H9 (cell line): ENCODE measurements at regions not wholly inside any gene's neighbourhood (a gene's known extent, or its start where the extent isn't known, plus 50 kb on each side); places are given as distances from the start of the nearest gene placed in this dataset.

ENCODE experiments used
- DNase-seq: peaks from one replicate; pipeline ENCODE4 v3.0.0-alpha.2; 2017
- H2AFZ ChIP-seq: one replicate; pipeline ENCODE4 v1.6.1; 2013; ENCODE audit warnings: mild to moderate bottlenecking, low read length, control low read depth, moderate library complexity
- H2AK5ac ChIP-seq: 2 replicates; pipeline ENCODE4 v1.6.1; 2013; ENCODE audit warnings: low read length, control low read depth, mixed read lengths; ENCODE audit not compliant: insufficient read length
- H2BK120ac ChIP-seq: one replicate; pipeline ENCODE4 v1.6.1; 2013; ENCODE audit warnings: low read depth, mild to moderate bottlenecking, low read length, control low read depth, inconsistent platforms; ENCODE audit not compliant: poor library complexity, severe bottlenecking
- H2BK12ac ChIP-seq: 2 replicates; pipeline ENCODE4 v1.6.1; 2013; ENCODE audit warnings: low read length, control low read depth, mixed read lengths, low read depth; ENCODE audit not compliant: insufficient read length
- H2BK15ac ChIP-seq: 2 replicates; pipeline ENCODE4 v1.6.1; 2013; ENCODE audit warnings: low read depth, low read length, control low read depth
- H2BK20ac ChIP-seq: one replicate; pipeline ENCODE4 v1.6.1; 2013; ENCODE audit warnings: low read depth, mild to moderate bottlenecking, low read length, control low read depth, inconsistent platforms; ENCODE audit not compliant: poor library complexity, severe bottlenecking
- H2BK5ac ChIP-seq: 2 replicates; pipeline ENCODE4 v1.6.1; 2013; ENCODE audit warnings: low read length, control low read depth, mixed read lengths; ENCODE audit not compliant: insufficient read length
- H3K14ac ChIP-seq: 2 replicates; pipeline ENCODE4 v1.6.1; 2013; ENCODE audit warnings: low read length, control low read depth; ENCODE audit not compliant: insufficient read depth
- H3K18ac ChIP-seq: 2 replicates; pipeline ENCODE4 v1.6.1; 2013; ENCODE audit warnings: low read depth, mild to moderate bottlenecking, mixed read lengths, low read length, control low read depth; ENCODE audit not compliant: insufficient read length
- H3K23ac ChIP-seq: 2 replicates; pipeline ENCODE4 v1.6.1; 2013; ENCODE audit warnings: low read length, control low read depth, mixed read lengths, low read depth; ENCODE audit not compliant: insufficient read length
- H3K23me2 ChIP-seq: 2 replicates; pipeline ENCODE4 v1.6.1; 2013; ENCODE audit warnings: low read depth, mild to moderate bottlenecking, mixed read lengths, low read length, control low read depth; ENCODE audit not compliant: insufficient read length, poor library complexity, severe bottlenecking
- H3K27ac ChIP-seq: 2 replicates; pipeline ENCODE4 v1.5.1; 2013; ENCODE audit warnings: low read length, control low read depth, mixed read lengths, low read depth; ENCODE audit not compliant: insufficient read length
- H3K27me3 ChIP-seq: 2 replicates; pipeline ENCODE4 v1.6.1; 2013; ENCODE audit warnings: low read length, control low read depth, inconsistent platforms; ENCODE audit not compliant: insufficient read depth
- H3K4ac ChIP-seq: 2 replicates; pipeline ENCODE4 v1.6.1; 2013; ENCODE audit warnings: low read depth, mild to moderate bottlenecking, control low read depth, inconsistent platforms, low read length, moderate library complexity
- H3K4me1 ChIP-seq: 2 replicates; pipeline ENCODE4 v1.6.1; 2013; ENCODE audit warnings: low read length, control low read depth, inconsistent platforms; ENCODE audit not compliant: insufficient read depth
- H3K4me2 ChIP-seq: 2 replicates; pipeline ENCODE4 v1.6.1; 2013; ENCODE audit warnings: low read length, control low read depth, mixed read lengths; ENCODE audit not compliant: insufficient read length, insufficient read depth
- H3K56ac ChIP-seq: 2 replicates; pipeline ENCODE4 v1.6.1; 2013; ENCODE audit warnings: low read depth, mild to moderate bottlenecking, mixed read lengths, low read length, control low read depth; ENCODE audit not compliant: insufficient read length
- H3K79me1 ChIP-seq: 2 replicates; pipeline ENCODE4 v1.6.1; 2013; ENCODE audit warnings: low read depth, mild to moderate bottlenecking, moderate library complexity, low read length, control low read depth, inconsistent platforms; ENCODE audit not compliant: insufficient read depth, poor library complexity, severe bottlenecking
- H3K79me2 ChIP-seq: 2 replicates; pipeline ENCODE4 v1.6.1; 2013; ENCODE audit warnings: low read length, control low read depth, inconsistent platforms; ENCODE audit not compliant: insufficient read depth
- H3K9ac ChIP-seq: 2 replicates; pipeline ENCODE4 v1.6.1; 2013; ENCODE audit warnings: low read length, control low read depth, mixed read lengths; ENCODE audit not compliant: insufficient read length; ENCODE audit errors: extremely low read depth
- H3K9me3 ChIP-seq: one replicate; pipeline ENCODE4 v1.6.1; 2013; ENCODE audit warnings: low read depth, low read length, inconsistent platforms; ENCODE audit not compliant: control insufficient read depth
- H3T11ph ChIP-seq: one replicate; pipeline ENCODE4 v1.6.1; 2013; ENCODE audit warnings: mild to moderate bottlenecking, low read length, control low read depth, inconsistent platforms
- H4K20me1 ChIP-seq: one replicate; pipeline ENCODE4 v1.6.1; 2013; ENCODE audit not compliant: control insufficient read depth, insufficient read length, insufficient read depth
- H4K5ac ChIP-seq: 2 replicates; pipeline ENCODE4 v1.6.1; 2013; ENCODE audit warnings: low read depth, mild to moderate bottlenecking, mixed read lengths, low read length, control low read depth; ENCODE audit not compliant: insufficient read length
- H4K8ac ChIP-seq: replicated peaks from 2 replicates; pipeline ENCODE4 v1.6.1; 2013; ENCODE audit warnings: low read length, control low read depth, mixed read lengths, low read depth; ENCODE audit not compliant: insufficient read length
- H4K91ac ChIP-seq: 2 replicates; pipeline ENCODE4 v1.6.1; 2013; ENCODE audit warnings: low read depth, mild to moderate bottlenecking, moderate library complexity, mixed read lengths, low read length, control low read depth; ENCODE audit not compliant: insufficient read length
- H3K27ac Mint-ChIP-seq, 3 experiments: 2 replicates in 2 of 3; 3 replicates in 1 of 3; pipeline ENCODE4 v1.8.0; 2020 to 2021; ENCODE audit warnings: mixed read lengths in 3 of 3, mild to moderate bottlenecking in 1 of 3, moderate library complexity in 1 of 3
- H3K27me3 Mint-ChIP-seq: 2 replicates; pipeline ENCODE4 v1.8.0; 2021; ENCODE audit warnings: low read depth, mild to moderate bottlenecking, moderate library complexity, mixed read lengths
- H3K36me3 Mint-ChIP-seq, 3 experiments: 2 replicates in 2 of 3; 3 replicates in 1 of 3; pipeline ENCODE4 v1.8.0; 2020 to 2021; ENCODE audit warnings: low read depth in 3 of 3, mixed read lengths in 3 of 3; ENCODE audit not compliant: insufficient read depth in 1 of 3
- H3K4me1 Mint-ChIP-seq, 2 experiments: 2 replicates each; pipeline ENCODE4 v1.8.0; 2020; ENCODE audit warnings: mixed read lengths in 2 of 2
- H3K4me3 Mint-ChIP-seq, 2 experiments: 2 replicates in 1 of 2; 3 replicates in 1 of 2; pipeline ENCODE4 v1.8.0; 2020 to 2021; ENCODE audit warnings: mild to moderate bottlenecking in 2 of 2, mixed read lengths in 2 of 2, moderate library complexity in 1 of 2
- H3K9me3 Mint-ChIP-seq, 2 experiments: 2 replicates in 1 of 2; 3 replicates in 1 of 2; pipeline ENCODE4 v1.8.0; 2020; ENCODE audit warnings: mild to moderate bottlenecking in 2 of 2, mixed read lengths in 2 of 2, moderate library complexity in 1 of 2
- WGBS: extraction: QIAGEN DNeasy Blood & Tissue Kit; methylation state at CpG from one replicate; pipeline ENCODE4 v1.1.7; 2013; ENCODE audit warnings: missing lambda C conversion rate, low lambda C conversion rate, mixed read lengths; ENCODE audit not compliant: insufficient read length; ENCODE audit errors: extremely low coverage; 5-methylcytosine and 5-hydroxymethylcytosine counted together
- TF ChIP-seq, protein P1 (sequence below): fragments of 200-600 bp; sonication (generic); conservative IDR thresholded peaks from 3 replicates; pipeline ENCODE4 v1.8.0; 2021; ENCODE audit warnings: antibody characterized with exemption, mild to moderate bottlenecking

DNA sequence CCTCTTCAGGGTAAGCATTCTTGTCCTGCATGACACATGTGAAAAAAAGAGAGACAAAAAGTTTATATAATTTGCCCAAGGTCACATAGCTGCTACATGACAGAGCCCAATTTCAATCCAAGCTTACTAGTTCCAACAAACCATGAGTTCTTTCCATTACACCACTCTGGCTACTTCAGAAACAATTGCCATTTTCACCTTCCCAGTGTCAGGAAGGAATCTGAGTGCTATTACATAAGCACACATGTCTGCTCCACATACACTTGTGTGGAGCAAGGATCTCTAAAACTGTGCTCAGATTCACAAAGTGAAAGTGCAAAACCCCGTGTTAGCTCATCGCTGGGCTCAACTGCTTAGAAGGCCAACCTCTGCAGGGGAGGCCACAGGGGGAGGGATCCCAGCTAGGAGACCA is 356.2 kb upstream of the NFE2L3 start:
- H3K4me3 Mint-ChIP-seq = no peak overlapping the region
- TF ChIP-seq, protein P1, sequence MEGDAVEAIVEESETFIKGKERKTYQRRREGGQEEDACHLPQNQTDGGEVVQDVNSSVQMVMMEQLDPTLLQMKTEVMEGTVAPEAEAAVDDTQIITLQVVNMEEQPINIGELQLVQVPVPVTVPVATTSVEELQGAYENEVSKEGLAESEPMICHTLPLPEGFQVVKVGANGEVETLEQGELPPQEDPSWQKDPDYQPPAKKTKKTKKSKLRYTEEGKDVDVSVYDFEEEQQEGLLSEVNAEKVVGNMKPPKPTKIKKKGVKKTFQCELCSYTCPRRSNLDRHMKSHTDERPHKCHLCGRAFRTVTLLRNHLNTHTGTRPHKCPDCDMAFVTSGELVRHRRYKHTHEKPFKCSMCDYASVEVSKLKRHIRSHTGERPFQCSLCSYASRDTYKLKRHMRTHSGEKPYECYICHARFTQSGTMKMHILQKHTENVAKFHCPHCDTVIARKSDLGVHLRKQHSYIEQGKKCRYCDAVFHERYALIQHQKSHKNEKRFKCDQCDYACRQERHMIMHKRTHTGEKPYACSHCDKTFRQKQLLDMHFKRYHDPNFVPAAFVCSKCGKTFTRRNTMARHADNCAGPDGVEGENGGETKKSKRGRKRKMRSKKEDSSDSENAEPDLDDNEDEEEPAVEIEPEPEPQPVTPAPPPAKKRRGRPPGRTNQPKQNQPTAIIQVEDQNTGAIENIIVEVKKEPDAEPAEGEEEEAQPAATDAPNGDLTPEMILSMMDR = no peak
- H3K27me3 Mint-ChIP-seq = no peaks in the 10 kb centered on the region; the same call in 1 of the 2 replicates
- Histone ChIP-seq H4K5ac (no peak overlapping the region), H4K8ac (no peak overlapping the region), H2BK5ac (no peak overlapping the region), H2BK20ac (no peak overlapping the region), H4K20me1 (no peaks in the 10 kb centered on the region), H3K9ac (no peak overlapping the region), H3K14ac (no peak overlapping the region), H2BK15ac (no peak overlapping the region), H2BK120ac (no peak overlapping the region), H3T11ph (no peak overlapping the region), H2AFZ (no peak overlapping the region), H3K27me3 (no peaks in the 10 kb centered on the region), H3K23ac (no peak overlapping the region), H3K4me2 (no peak overlapping the region), H3K4me1 (no peaks in the 10 kb centered on the region), H2BK12ac (no peak overlapping the region), H3K79me1 (no peaks in the 10 kb centered on the region), H3K23me2 (no peaks in the 10 kb centered on the region), H3K79me2 (no peaks in the 10 kb centered on the region), H3K27ac (no peak overlapping the region), H3K18ac (no peak overlapping the region), H4K91ac (no peak overlapping the region), H3K9me3 (no peaks in the 10 kb centered on the region), H2AK5ac (no peak overlapping the region), H3K56ac (no peak overlapping the region), H3K4ac (no peak overlapping the region)
- H3K4me1 Mint-ChIP-seq = no peaks in the 10 kb centered on the region; a peak in 1 of 4 replicates
- DNase-seq = no peak
- no peaks in the 10 kb centered on the region for H3K9me3 Mint-ChIP-seq
- no peaks in the 10 kb centered on the region for H3K36me3 Mint-ChIP-seq
- WGBS = no CpG with 5 or more reads among the region's 2 CpGs
- no peak overlapping the region; a peak in 1 of 7 replicates for H3K27ac Mint-ChIP-seq
